ENCODE measurements at regions not wholly inside any gene's neighbourhood (a gene's known extent, or its start where the extent isn't known, plus 50 kb on each side); places are given as distances from the start of the nearest gene placed in this dataset.

DNA sequence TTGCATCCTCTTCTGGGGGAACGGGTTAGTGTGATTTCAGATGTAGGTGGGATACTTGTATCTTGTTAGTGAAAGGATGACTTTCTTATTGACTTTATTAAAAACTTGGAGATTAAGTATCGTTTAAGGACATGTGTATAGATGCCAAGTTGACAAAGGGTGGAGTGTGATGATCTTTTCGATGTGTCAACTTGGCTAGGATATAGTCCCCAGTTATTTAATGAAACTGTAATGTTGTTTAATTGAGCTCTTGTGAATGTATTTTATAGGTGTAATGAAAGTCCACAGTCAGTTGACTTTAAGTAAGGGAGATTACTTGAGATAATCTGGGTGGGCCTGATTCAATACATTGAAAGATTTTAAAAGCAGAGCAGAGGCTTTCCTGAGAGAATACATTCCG is 127.0 kb downstream of the AASDH start:
- Histone ChIP-seq H3K4me3 (ENCODE audit: low read depth in 2 of 2, low read length in 1 of 2) (no peak overlapping the region), H3K27me3 (ENCODE audit: insufficient read depth) (no peaks in the 10 kb centered on the region), H4K20me1 (ENCODE audit: insufficient read depth) (no peaks in the 10 kb centered on the region), H3K9ac (no peak overlapping the region), H2AFZ (ENCODE audit: low read depth) (no peak overlapping the region), H3K36me3 (replicated peaks in 1 of 2; ENCODE audit: control insufficient read depth in 1 of 2, insufficient read depth in 2 of 2, low read length in 1 of 2) (no peaks in the 10 kb centered on the region), H3K9me3 (no peaks in the 10 kb centered on the region), H3F3A (replicated peaks; ENCODE audit: insufficient read depth) (no peaks in the 10 kb centered on the region), H3K27ac (ENCODE audit: low read depth in 2 of 2, low read length in 1 of 2) (no peak overlapping the region), H3K79me2 (ENCODE audit: insufficient read depth) (no peaks in the 10 kb centered on the region), H3K4me1 (ENCODE audit: control insufficient read depth in 1 of 2, insufficient read depth in 2 of 2, low read depth in 1 of 2, low read length in 1 of 2) (peaks cover 0 to 7% of the 10 kb centered on the region in 2 experiments; a peak in 1 of 4 replicates), H3K4me2 (no peak overlapping the region), H3K9me2 (no peaks in the 10 kb centered on the region)
- WGBS (ENCODE audit: low lambda C conversion rate): 82% methylated on average over 4 of the region's 4 CpGs
- TF ChIP-seq MEF2A (IDR thresholded peaks at IDR 0.05; ENCODE audit: borderline replicate concordance, low read depth) (no peak), JUND (IDR thresholded peaks at IDR 0.05) (no peak), SIN3A (IDR thresholded peaks at IDR 0.05; ENCODE audit: borderline replicate concordance, low read depth, low read length) (no peak), GABPA (IDR thresholded peaks at IDR 0.05; ENCODE audit: low read depth) (no peak), TEAD4 (IDR thresholded peaks at IDR 0.05; ENCODE audit: borderline replicate concordance, insufficient read depth) (no peak), GATA2 (CRISPR knock-in tag; IDR thresholded peaks at IDR 0.05) (no peak), NFIC (IDR thresholded peaks at IDR 0.05; ENCODE audit: borderline replicate concordance) (no peak), YY1 (IDR thresholded peaks at IDR 0.05; ENCODE audit: low read depth) (no peak)
- TF ChIP-seq, protein P1, sequence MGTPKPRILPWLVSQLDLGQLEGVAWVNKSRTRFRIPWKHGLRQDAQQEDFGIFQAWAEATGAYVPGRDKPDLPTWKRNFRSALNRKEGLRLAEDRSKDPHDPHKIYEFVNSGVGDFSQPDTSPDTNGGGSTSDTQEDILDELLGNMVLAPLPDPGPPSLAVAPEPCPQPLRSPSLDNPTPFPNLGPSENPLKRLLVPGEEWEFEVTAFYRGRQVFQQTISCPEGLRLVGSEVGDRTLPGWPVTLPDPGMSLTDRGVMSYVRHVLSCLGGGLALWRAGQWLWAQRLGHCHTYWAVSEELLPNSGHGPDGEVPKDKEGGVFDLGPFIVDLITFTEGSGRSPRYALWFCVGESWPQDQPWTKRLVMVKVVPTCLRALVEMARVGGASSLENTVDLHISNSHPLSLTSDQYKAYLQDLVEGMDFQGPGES (IDR thresholded peaks at IDR 0.05; ENCODE audit: low read depth, low read length): no peak
- TF ChIP-seq, protein P2, sequence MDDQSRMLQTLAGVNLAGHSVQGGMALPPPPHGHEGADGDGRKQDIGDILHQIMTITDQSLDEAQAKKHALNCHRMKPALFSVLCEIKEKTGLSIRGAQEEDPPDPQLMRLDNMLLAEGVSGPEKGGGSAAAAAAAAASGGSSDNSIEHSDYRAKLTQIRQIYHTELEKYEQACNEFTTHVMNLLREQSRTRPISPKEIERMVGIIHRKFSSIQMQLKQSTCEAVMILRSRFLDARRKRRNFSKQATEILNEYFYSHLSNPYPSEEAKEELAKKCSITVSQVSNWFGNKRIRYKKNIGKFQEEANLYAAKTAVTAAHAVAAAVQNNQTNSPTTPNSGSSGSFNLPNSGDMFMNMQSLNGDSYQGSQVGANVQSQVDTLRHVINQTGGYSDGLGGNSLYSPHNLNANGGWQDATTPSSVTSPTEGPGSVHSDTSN (IDR thresholded peaks at IDR 0.05): no peak
- no peak for DNase-seq
- ChIA-PET CTCF (no interaction called here), POLR2A (no interaction called here)

DNA sequence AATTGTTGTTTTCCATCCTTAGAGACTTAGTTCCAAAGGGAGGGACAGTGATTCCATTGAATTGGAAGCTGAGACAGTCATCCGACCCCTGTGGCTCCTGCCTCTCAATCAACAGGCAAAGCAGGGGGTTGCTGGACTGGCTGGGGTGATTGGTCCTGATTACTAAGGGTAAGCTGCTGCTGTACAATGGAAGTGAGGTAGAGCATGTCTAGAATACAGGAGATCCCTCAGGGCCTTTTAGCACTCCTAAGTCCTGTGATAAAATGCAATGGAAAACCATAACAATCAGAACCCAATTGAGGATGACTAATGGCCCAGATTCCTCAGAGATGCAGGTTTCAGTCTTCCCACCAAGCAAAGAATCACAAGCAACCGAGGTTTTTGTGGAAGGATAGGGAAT is 127.6 kb downstream of the AASDH start:
- Histone ChIP-seq H3K4me1 (ENCODE audit: control insufficient read depth in 1 of 2, insufficient read depth in 2 of 2, low read depth in 1 of 2, low read length in 1 of 2) (peaks cover 0 to 7% of the 10 kb centered on the region in 2 experiments; a peak in 1 of 4 replicates), H3K27me3 (ENCODE audit: insufficient read depth) (no peaks in the 10 kb centered on the region), H3K9me3 (no peaks in the 10 kb centered on the region), H4K20me1 (ENCODE audit: insufficient read depth) (no peaks in the 10 kb centered on the region), H3K36me3 (replicated peaks in 1 of 2; ENCODE audit: control insufficient read depth in 1 of 2, insufficient read depth in 2 of 2, low read length in 1 of 2) (no peaks in the 10 kb centered on the region), H3K4me2 (no peak overlapping the region), H3K79me2 (ENCODE audit: insufficient read depth) (no peaks in the 10 kb centered on the region), H2AFZ (ENCODE audit: low read depth) (no peak overlapping the region), H3F3A (replicated peaks; ENCODE audit: insufficient read depth) (no peaks in the 10 kb centered on the region), H3K9me2 (no peaks in the 10 kb centered on the region), H3K27ac (ENCODE audit: low read depth in 2 of 2, low read length in 1 of 2) (peak overlapping the region in 1 of 2 experiments; percentile 51; a peak in 2 of 4 replicates), H3K9ac (no peak overlapping the region), H3K4me3 (ENCODE audit: low read depth in 2 of 2, low read length in 1 of 2) (no peak overlapping the region)
- CTCF ChIA-PET: no interaction called here
- POLR2A ChIA-PET: no interaction called here
- WGBS (ENCODE audit: low lambda C conversion rate): 33% methylated on average over 1 of the region's 2 CpGs
- no peak for DNase-seq
- TF ChIP-seq, protein P3, sequence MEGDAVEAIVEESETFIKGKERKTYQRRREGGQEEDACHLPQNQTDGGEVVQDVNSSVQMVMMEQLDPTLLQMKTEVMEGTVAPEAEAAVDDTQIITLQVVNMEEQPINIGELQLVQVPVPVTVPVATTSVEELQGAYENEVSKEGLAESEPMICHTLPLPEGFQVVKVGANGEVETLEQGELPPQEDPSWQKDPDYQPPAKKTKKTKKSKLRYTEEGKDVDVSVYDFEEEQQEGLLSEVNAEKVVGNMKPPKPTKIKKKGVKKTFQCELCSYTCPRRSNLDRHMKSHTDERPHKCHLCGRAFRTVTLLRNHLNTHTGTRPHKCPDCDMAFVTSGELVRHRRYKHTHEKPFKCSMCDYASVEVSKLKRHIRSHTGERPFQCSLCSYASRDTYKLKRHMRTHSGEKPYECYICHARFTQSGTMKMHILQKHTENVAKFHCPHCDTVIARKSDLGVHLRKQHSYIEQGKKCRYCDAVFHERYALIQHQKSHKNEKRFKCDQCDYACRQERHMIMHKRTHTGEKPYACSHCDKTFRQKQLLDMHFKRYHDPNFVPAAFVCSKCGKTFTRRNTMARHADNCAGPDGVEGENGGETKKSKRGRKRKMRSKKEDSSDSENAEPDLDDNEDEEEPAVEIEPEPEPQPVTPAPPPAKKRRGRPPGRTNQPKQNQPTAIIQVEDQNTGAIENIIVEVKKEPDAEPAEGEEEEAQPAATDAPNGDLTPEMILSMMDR (IDR thresholded peaks at IDR 0.05): no peak
- TF ChIP-seq GABPA (IDR thresholded peaks at IDR 0.05; ENCODE audit: low read depth) (no peak), ELF1 (IDR thresholded peaks at IDR 0.05) (no peak), SIN3A (IDR thresholded peaks at IDR 0.05; ENCODE audit: borderline replicate concordance, low read depth, low read length) (no peak), EZH2phosphoT487 (IDR thresholded peaks at IDR 0.05; ENCODE audit: borderline replicate concordance, low read depth) (no peak), FOSL2 (IDR thresholded peaks at IDR 0.05; ENCODE audit: borderline replicate concordance, low read depth) (no peak), JUND (IDR thresholded peaks at IDR 0.05) (no peak), FOXJ3 (CRISPR knock-in tag; IDR thresholded peaks at IDR 0.05) (no peak), SMC3 (IDR thresholded peaks at IDR 0.05; ENCODE audit: low read depth, low read length) (no peak), RXRA (IDR thresholded peaks at IDR 0.05; ENCODE audit: borderline replicate concordance, low read depth) (no peak), EP300 (IDR thresholded peaks at IDR 0.05; ENCODE audit: borderline replicate concordance in 1 of 2, low read depth in 1 of 2, low read length in 1 of 2) (no peak)
- TF ChIP-seq, protein P4, sequence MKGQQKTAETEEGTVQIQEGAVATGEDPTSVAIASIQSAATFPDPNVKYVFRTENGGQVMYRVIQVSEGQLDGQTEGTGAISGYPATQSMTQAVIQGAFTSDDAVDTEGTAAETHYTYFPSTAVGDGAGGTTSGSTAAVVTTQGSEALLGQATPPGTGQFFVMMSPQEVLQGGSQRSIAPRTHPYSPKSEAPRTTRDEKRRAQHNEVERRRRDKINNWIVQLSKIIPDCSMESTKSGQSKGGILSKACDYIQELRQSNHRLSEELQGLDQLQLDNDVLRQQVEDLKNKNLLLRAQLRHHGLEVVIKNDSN (IDR thresholded peaks at IDR 0.05; ENCODE audit: borderline replicate concordance, low read depth): no peak
- TF ChIP-seq, protein P5, sequence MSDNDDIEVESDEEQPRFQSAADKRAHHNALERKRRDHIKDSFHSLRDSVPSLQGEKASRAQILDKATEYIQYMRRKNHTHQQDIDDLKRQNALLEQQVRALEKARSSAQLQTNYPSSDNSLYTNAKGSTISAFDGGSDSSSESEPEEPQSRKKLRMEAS (IDR thresholded peaks at IDR 0.05; ENCODE audit: low read depth): no peak
- TF ChIP-seq, protein P6, sequence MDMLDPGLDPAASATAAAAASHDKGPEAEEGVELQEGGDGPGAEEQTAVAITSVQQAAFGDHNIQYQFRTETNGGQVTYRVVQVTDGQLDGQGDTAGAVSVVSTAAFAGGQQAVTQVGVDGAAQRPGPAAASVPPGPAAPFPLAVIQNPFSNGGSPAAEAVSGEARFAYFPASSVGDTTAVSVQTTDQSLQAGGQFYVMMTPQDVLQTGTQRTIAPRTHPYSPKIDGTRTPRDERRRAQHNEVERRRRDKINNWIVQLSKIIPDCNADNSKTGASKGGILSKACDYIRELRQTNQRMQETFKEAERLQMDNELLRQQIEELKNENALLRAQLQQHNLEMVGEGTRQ (IDR thresholded peaks at IDR 0.05; ENCODE audit: borderline replicate concordance, low read depth, low read length): no peak
